ENCODE measurements at regions not wholly inside any gene's neighbourhood (a gene's known extent, or its start where the extent isn't known, plus 50 kb on each side); places are given as distances from the start of the nearest gene placed in this dataset.
"Not testable (repeated sequence)": the region's sequence is repeated elsewhere in the genome, so short reads cannot be mapped to it uniquely, and the experiment has no call there.

DNA sequence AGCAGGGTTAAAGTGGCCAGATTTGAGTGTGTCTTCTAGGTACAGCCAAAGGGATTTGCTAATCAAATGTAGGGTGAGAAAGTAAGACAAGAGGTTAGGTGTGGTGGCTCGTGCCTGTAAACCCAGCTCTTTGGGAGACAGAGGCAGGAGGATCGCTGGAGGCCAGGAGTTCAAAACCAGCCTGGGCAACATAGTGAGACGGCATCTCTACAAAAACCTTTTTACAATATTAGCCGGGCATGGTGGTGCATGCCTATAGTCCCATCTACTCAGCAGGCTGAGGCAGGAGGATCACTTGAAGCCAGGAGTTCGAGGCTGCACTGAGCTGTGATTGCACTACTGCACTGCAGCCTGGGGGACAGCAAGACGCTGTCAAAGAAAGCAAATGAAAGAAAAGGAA, 294.5 kb downstream of the GOLGA6L6 start:
- 2% methylated on average over 6 of the region's 6 CpGs for WGBS (ENCODE audit: low lambda C conversion rate)
- H3K4me2 ChIP-seq; H3F3A ChIP-seq (replicated peaks; ENCODE audit: insufficient read depth); H2AFZ ChIP-seq (ENCODE audit: low read depth); DNase-seq; H3K9ac ChIP-seq; H4K20me1 ChIP-seq (ENCODE audit: insufficient read depth); H3K4me1 ChIP-seq (ENCODE audit: control insufficient read depth in 1 of 2, insufficient read depth in 2 of 2, low read depth in 1 of 2, low read length in 1 of 2); H3K9me2 ChIP-seq; H3K9me3 ChIP-seq; H3K36me3 ChIP-seq (replicated peaks in 1 of 2; ENCODE audit: control insufficient read depth in 1 of 2, insufficient read depth in 2 of 2, low read length in 1 of 2); H3K79me2 ChIP-seq (ENCODE audit: insufficient read depth); POLR2A ChIA-PET; H3K27ac ChIP-seq (ENCODE audit: low read depth in 2 of 2, low read length in 1 of 2); H3K4me3 ChIP-seq (ENCODE audit: low read depth in 2 of 2, low read length in 1 of 2); CTCF ChIA-PET: not testable (repeated sequence)
- H3K27me3 ChIP-seq (ENCODE audit: insufficient read depth): peaks cover 12% of the 10 kb centered on the region; the same call in 1 of the 2 replicates

DNA sequence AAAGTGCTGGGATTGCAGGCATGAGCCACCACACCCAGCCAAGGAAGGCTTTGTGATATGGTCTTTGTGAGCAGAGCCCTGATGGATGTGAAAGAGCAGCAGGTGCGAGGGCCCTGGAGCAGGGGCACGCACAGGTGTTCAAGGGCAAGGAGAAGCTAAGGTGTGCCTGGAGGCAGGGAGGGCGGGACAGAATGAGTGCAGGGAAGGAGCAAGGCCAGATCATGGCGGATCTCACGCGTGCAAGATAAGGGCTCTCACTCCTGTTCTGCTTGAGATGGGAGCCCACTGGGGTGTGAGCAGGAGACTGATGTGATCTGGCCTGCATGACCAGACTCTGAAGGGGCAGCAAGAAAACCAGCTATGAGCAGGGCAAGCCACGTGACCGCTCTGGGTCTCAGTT, 295.0 kb downstream of the GOLGA6L6 start:
- H3K27me3 ChIP-seq (ENCODE audit: insufficient read depth): peaks cover 12% of the 10 kb centered on the region; the same call in 1 of the 2 replicates
- H4K20me1 ChIP-seq (ENCODE audit: insufficient read depth): not testable (repeated sequence)

DNA sequence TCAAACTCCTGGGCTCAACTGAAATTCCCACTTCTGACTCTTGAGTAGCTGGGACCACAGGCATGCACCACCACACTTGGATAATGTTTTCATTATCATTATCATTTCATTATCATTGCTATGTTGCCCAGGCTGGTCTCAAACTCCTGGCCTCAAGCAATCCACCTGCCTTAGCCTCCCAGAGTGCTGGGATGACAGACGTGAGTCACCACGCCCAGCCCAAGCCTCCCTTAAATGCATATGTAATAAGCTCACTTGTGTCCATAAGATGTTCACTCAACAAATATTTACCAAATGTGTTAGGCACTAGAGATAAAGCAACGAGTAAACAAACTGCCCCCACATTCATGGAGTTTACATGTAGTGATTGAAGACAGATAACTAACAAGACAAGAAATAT, 295.7 kb downstream of the GOLGA6L6 start:
- 2% methylated on average over 3 of the region's 3 CpGs for WGBS (ENCODE audit: low lambda C conversion rate)
- not testable (repeated sequence) for H3K9me2 ChIP-seq, H3K9me3 ChIP-seq

More for the DNA sequence above, 295.0 kb downstream of the GOLGA6L6 start:
- H3K4me2 ChIP-seq; H3K27ac ChIP-seq (ENCODE audit: low read depth in 2 of 2, low read length in 1 of 2); H3K4me1 ChIP-seq (ENCODE audit: control insufficient read depth in 1 of 2, insufficient read depth in 2 of 2, low read depth in 1 of 2, low read length in 1 of 2); H3K4me3 ChIP-seq (ENCODE audit: low read depth in 2 of 2, low read length in 1 of 2); CTCF ChIA-PET; POLR2A ChIA-PET; H2AFZ ChIP-seq (ENCODE audit: low read depth); H3K9ac ChIP-seq; H3K79me2 ChIP-seq (ENCODE audit: insufficient read depth); H3K36me3 ChIP-seq (replicated peaks in 1 of 2; ENCODE audit: control insufficient read depth in 1 of 2, insufficient read depth in 2 of 2, low read length in 1 of 2); DNase-seq; H3F3A ChIP-seq (replicated peaks; ENCODE audit: insufficient read depth); H3K9me3 ChIP-seq; H3K9me2 ChIP-seq: not testable (repeated sequence)
- 9% methylated on average over 8 of the region's 8 CpGs for WGBS (ENCODE audit: low lambda C conversion rate)

DNA sequence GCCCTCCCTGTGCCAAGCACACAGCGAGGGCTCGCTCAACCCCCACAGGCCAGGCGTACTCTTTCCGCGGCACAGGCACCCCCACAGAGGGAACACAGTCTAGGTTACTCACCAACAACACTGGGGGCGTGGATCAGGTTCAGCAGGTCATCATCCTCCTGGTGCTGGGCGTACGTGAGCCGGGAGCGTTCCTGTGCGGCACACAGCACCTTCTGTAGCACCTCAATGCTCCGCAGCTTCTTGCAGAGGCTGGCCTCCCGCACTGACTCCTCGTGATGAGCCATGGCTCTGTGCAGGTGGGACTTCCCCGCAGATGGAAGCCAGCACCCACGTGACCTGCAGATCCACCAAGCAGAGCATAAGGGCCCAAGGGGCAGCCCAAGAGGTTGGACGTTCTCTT, 296.8 kb downstream of the GOLGA6L6 start:
- 6% methylated on average over 13 of the region's 17 CpGs for WGBS (ENCODE audit: low lambda C conversion rate)
- H2AFZ ChIP-seq (ENCODE audit: low read depth); H4K20me1 ChIP-seq (ENCODE audit: insufficient read depth); H3K27ac ChIP-seq (ENCODE audit: low read depth in 2 of 2, low read length in 1 of 2); H3K4me3 ChIP-seq (ENCODE audit: low read depth in 2 of 2, low read length in 1 of 2); H3K36me3 ChIP-seq (replicated peaks in 1 of 2; ENCODE audit: control insufficient read depth in 1 of 2, insufficient read depth in 2 of 2, low read length in 1 of 2); H3K9me2 ChIP-seq; H3K9ac ChIP-seq; POLR2A ChIA-PET; H3F3A ChIP-seq (replicated peaks; ENCODE audit: insufficient read depth); CTCF ChIA-PET; H3K79me2 ChIP-seq (ENCODE audit: insufficient read depth); H3K4me1 ChIP-seq (ENCODE audit: control insufficient read depth in 1 of 2, insufficient read depth in 2 of 2, low read depth in 1 of 2, low read length in 1 of 2); H3K9me3 ChIP-seq; DNase-seq; H3K4me2 ChIP-seq: not testable (repeated sequence)
- H3K27me3 ChIP-seq (ENCODE audit: insufficient read depth): peaks cover 12% of the 10 kb centered on the region; the same call in 1 of the 2 replicates

More for the DNA sequence above, 295.7 kb downstream of the GOLGA6L6 start:
- H2AFZ ChIP-seq (ENCODE audit: low read depth); POLR2A ChIA-PET; H3K4me2 ChIP-seq; H3K9ac ChIP-seq; DNase-seq; H3K4me1 ChIP-seq (ENCODE audit: control insufficient read depth in 1 of 2, insufficient read depth in 2 of 2, low read depth in 1 of 2, low read length in 1 of 2); H4K20me1 ChIP-seq (ENCODE audit: insufficient read depth); CTCF ChIA-PET; H3K4me3 ChIP-seq (ENCODE audit: low read depth in 2 of 2, low read length in 1 of 2); H3K36me3 ChIP-seq (replicated peaks in 1 of 2; ENCODE audit: control insufficient read depth in 1 of 2, insufficient read depth in 2 of 2, low read length in 1 of 2); H3F3A ChIP-seq (replicated peaks; ENCODE audit: insufficient read depth); H3K27ac ChIP-seq (ENCODE audit: low read depth in 2 of 2, low read length in 1 of 2); H3K79me2 ChIP-seq (ENCODE audit: insufficient read depth): not testable (repeated sequence)
- H3K27me3 ChIP-seq (ENCODE audit: insufficient read depth): peaks cover 12% of the 10 kb centered on the region; the same call in 1 of the 2 replicates

DNA sequence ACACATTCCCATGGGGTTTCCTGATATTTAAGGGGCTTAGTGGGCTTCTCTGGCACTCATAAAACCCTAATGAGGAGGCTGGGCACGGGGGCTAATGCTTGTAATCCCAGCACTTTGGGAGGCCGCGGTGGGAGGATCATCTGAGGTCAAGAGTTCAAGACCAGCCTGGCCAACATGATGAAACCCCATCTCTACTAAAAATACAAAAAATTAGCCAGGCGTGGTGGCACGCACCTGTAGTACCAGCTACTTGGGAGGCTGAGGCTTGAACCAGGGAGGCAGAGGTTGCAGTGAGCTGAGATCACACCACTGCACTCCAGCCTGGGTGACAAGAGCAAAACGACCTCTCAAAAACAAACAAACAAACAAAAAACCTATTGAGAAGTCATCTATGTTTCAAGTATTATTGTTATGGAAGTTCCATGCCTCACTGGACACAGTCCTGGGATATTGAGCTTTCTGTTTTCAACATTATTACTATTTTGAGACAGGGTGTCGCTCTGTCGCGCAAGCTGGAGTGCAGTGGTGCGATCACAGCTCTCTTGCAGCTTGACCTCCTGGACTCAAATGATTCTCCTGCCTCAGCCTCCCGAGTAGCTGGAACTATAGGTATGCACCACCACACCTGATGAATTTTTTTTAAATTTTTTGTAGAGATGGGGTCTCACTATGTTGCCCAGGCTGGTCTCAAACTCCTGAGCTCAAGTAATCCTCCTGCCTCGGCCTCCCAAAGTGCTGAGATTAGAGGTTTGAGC, 297.9 kb downstream of the GOLGA6L6 start:
- H3K9ac ChIP-seq; H2AFZ ChIP-seq (ENCODE audit: low read depth); H3K9me3 ChIP-seq; H3K4me3 ChIP-seq (ENCODE audit: low read depth in 2 of 2, low read length in 1 of 2); H3K79me2 ChIP-seq (ENCODE audit: insufficient read depth); H3K9me2 ChIP-seq; H3F3A ChIP-seq (replicated peaks; ENCODE audit: insufficient read depth); H3K27ac ChIP-seq (ENCODE audit: low read depth in 2 of 2, low read length in 1 of 2); H3K36me3 ChIP-seq (replicated peaks in 1 of 2; ENCODE audit: control insufficient read depth in 1 of 2, insufficient read depth in 2 of 2, low read length in 1 of 2); POLR2A ChIA-PET; DNase-seq; H4K20me1 ChIP-seq (ENCODE audit: insufficient read depth); H3K4me1 ChIP-seq (ENCODE audit: control insufficient read depth in 1 of 2, insufficient read depth in 2 of 2, low read depth in 1 of 2, low read length in 1 of 2); H3K4me2 ChIP-seq; CTCF ChIA-PET: not testable (repeated sequence)
- 23% methylated on average over 12 of the region's 12 CpGs for WGBS (ENCODE audit: low lambda C conversion rate)
- peaks cover 12% of the 10 kb centered on the region; the same call in 1 of the 2 replicates for H3K27me3 ChIP-seq (ENCODE audit: insufficient read depth)

DNA sequence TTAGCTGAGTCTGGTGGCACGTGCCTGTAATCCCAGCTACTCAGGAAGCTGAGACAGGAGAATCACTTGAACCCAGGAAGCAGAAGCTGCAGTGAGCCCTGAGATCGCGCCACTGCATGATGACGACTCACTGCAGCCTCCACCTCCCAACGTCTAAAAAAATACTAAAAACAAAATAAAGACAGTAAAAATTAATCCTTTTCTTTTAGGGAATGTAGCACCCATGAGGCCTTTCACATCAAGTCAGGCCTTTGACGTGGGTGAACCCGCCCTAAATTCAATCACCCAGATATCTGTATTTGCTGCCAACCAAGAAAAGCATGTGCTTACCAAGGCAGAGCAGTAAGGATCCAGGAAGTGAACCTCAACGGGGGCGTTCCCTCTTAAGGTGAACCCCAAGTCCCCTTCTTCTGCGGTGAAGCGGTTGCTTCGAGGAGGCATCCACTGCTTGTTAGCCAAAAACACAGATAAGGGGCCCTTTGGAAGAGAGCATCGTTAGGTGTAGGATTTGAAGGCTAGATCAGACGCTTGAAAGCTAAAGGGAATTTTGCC, 301.2 kb downstream of the GOLGA6L6 start:
- H3K36me3 ChIP-seq (replicated peaks in 1 of 2; ENCODE audit: control insufficient read depth in 1 of 2, insufficient read depth in 2 of 2, low read length in 1 of 2); H3K9me2 ChIP-seq; CTCF ChIA-PET; H3K27ac ChIP-seq (ENCODE audit: low read depth in 2 of 2, low read length in 1 of 2); H3K4me3 ChIP-seq (ENCODE audit: low read depth in 2 of 2, low read length in 1 of 2); H3K4me2 ChIP-seq; H3K4me1 ChIP-seq (ENCODE audit: control insufficient read depth in 1 of 2, insufficient read depth in 2 of 2, low read depth in 1 of 2, low read length in 1 of 2); H3K9ac ChIP-seq; H3K9me3 ChIP-seq; DNase-seq; H4K20me1 ChIP-seq (ENCODE audit: insufficient read depth); POLR2A ChIA-PET; H3F3A ChIP-seq (replicated peaks; ENCODE audit: insufficient read depth); H2AFZ ChIP-seq (ENCODE audit: low read depth); H3K79me2 ChIP-seq (ENCODE audit: insufficient read depth): not testable (repeated sequence)
- H3K27me3 ChIP-seq (ENCODE audit: insufficient read depth): peaks cover 12% of the 10 kb centered on the region; the same call in 1 of the 2 replicates
- WGBS (ENCODE audit: low lambda C conversion rate): 15% methylated on average over 14 of the region's 14 CpGs
